Hepatocyte (in vitro differentiated cells): ENCODE measurements at regions not wholly inside any gene's neighbourhood (a gene's known extent, or its start where the extent isn't known, plus 50 kb on each side); places are given as distances from the start of the nearest gene placed in this dataset.

Source experiments
- EZH2 ChIP-seq: fragments of 200-600 bp; sonication (generic); IDR thresholded peaks from 2 replicates; pipeline ENCODE4 v1.6.1; 2016; ENCODE audit warnings: antibody characterized with exemption, mild to moderate bottlenecking, borderline replicate concordance
- EZH2phosphoT487 ChIP-seq: fragments of 200-600 bp; sonication (generic); IDR thresholded peaks from one replicate; pipeline ENCODE4 v1.6.1; 2018; ENCODE audit warnings: antibody characterized with exemption, mild to moderate bottlenecking, low read depth, moderate library complexity; ENCODE audit not compliant: unreplicated experiment, severe bottlenecking
- TF ChIP-seq, protein P1 (sequence below): fragments of 200-600 bp; sonication (generic); IDR thresholded peaks from 2 replicates; pipeline ENCODE4 v1.5.1; 2016; ENCODE audit warnings: antibody characterized with exemption, mild to moderate bottlenecking; ENCODE audit not compliant: poor library complexity

GRCh38 chr12:29044799-29045198 lies 104.3 kb upstream of the FAR2 start:
- TF ChIP-seq EZH2 (no peak), EZH2phosphoT487 (no peak)
- TF ChIP-seq, protein P1, sequence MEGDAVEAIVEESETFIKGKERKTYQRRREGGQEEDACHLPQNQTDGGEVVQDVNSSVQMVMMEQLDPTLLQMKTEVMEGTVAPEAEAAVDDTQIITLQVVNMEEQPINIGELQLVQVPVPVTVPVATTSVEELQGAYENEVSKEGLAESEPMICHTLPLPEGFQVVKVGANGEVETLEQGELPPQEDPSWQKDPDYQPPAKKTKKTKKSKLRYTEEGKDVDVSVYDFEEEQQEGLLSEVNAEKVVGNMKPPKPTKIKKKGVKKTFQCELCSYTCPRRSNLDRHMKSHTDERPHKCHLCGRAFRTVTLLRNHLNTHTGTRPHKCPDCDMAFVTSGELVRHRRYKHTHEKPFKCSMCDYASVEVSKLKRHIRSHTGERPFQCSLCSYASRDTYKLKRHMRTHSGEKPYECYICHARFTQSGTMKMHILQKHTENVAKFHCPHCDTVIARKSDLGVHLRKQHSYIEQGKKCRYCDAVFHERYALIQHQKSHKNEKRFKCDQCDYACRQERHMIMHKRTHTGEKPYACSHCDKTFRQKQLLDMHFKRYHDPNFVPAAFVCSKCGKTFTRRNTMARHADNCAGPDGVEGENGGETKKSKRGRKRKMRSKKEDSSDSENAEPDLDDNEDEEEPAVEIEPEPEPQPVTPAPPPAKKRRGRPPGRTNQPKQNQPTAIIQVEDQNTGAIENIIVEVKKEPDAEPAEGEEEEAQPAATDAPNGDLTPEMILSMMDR, result no peak
